Fibroblast of pulmonary artery (primary cell): ENCODE measurements at regions not wholly inside any gene's neighbourhood (a gene's known extent, or its start where the extent isn't known, plus 50 kb on each side); places are given as distances from the start of the nearest gene placed in this dataset.
"Not testable (repeated sequence)": the region's sequence is repeated elsewhere in the genome, so short reads cannot be mapped to it uniquely, and the experiment has no call there.

Experiments used
- DNase-seq: peaks from one replicate; pipeline ENCODE4 v3.0.0-alpha.2; 2010; ENCODE audit warnings: low read depth
- H3K4me3 ChIP-seq: replicated peaks from 2 replicates; pipeline ENCODE4 v1.5.1; 2011; ENCODE audit warnings: low read depth, mild to moderate bottlenecking, control low read depth, low read length, moderate library complexity
- CTCF ChIP-seq: IDR thresholded peaks from 2 replicates; pipeline ENCODE4 v1.5.1; 2011; ENCODE audit warnings: mild to moderate bottlenecking, control low read depth, low read length, inconsistent platforms; ENCODE audit errors: missing control alignments

GRCh38 chr12:4151362-4152121 is 122.0 kb upstream of the CCND2 start:
- TF ChIP-seq CTCF: no peak
- no peak for DNase-seq
- H3K4me3 ChIP-seq: no peak overlapping the region

- not testable (repeated sequence) for DNase-seq, H3K4me3 ChIP-seq
These were observed 123.2 kb upstream of the CCND2 start for GRCh38 chr12:4150355-4150754.

GRCh38 chr12:4148418-4149056 is 125.0 kb upstream of the CCND2 start:
- TF ChIP-seq CTCF: no peak
- no peak for DNase-seq
- H3K4me3 ChIP-seq: no peak overlapping the region

GRCh38 chr12:4147031-4147481 is 126.5 kb upstream of the CCND2 start:
- H3K4me3 ChIP-seq: no peak overlapping the region
- DNase-seq: no peak
- no peak for TF ChIP-seq CTCF

GRCh38 chr12:4145990-4146859 is 127.3 kb upstream of the CCND2 start:
- no peak overlapping the region for H3K4me3 ChIP-seq
- no peak for DNase-seq

GRCh38 chr12:4144676-4145075 is 128.9 kb upstream of the CCND2 start:
- no peak for TF ChIP-seq CTCF
- no peak for DNase-seq
- H3K4me3 ChIP-seq: no peak overlapping the region

More at GRCh38 chr12:4145990-4146859, 127.3 kb upstream of the CCND2 start:
- no peak for TF ChIP-seq CTCF

- no peak for TF ChIP-seq CTCF
- no peak overlapping the region for H3K4me3 ChIP-seq
- DNase-seq: no peak
These were observed 129.7 kb upstream of the CCND2 start for GRCh38 chr12:4143896-4144295.
